SK-N-SH treated with all-trans-retinoic acid at 6 μM for 48 hours (cell line): ENCODE measurements at regions not wholly inside any gene's neighbourhood (a gene's known extent, or its start where the extent isn't known, plus 50 kb on each side); places are given as distances from the start of the nearest gene placed in this dataset.
"Not testable (repeated sequence)": the region's sequence is repeated elsewhere in the genome, so short reads cannot be mapped to it uniquely, and the experiment has no call there.

ENCODE experiments used
- ATAC-seq: fragments of 200-7000 bp; cut with Tn5 transposase; 3 replicates; pipeline ENCODE4 v1.9.1; 2020; ENCODE audit warnings: mild to moderate bottlenecking, moderate library complexity
- ARNTL ChIP-seq: fragments of 450-650 bp; formaldehyde crosslinking; IDR thresholded peaks from 2 replicates; pipeline ENCODE4 v1.5.0; 2020; ENCODE audit warnings: low read depth, mild to moderate bottlenecking, moderate library complexity, borderline replicate concordance
- BACH2 ChIP-seq: fragments of 250-450 bp; sonication (Bioruptor Pico); IDR thresholded peaks from 2 replicates; pipeline ENCODE4 v1.9.0; 2021; ENCODE audit warnings: mild to moderate bottlenecking, borderline replicate concordance
- CREB5 ChIP-seq: fragments of 250-450 bp; sonication (Bioruptor Pico); IDR thresholded peaks from 2 replicates; pipeline ENCODE4 v1.5.1; 2020; ENCODE audit warnings: low read depth, mild to moderate bottlenecking, moderate library complexity
- CSDC2 ChIP-seq: fragments of 250-450 bp; sonication (Bioruptor Pico); IDR thresholded peaks from 2 replicates; pipeline ENCODE4 v1.5.0; 2020; ENCODE audit warnings: mild to moderate bottlenecking, moderate library complexity
- CSRNP3 ChIP-seq: fragments of 250-450 bp; sonication (Bioruptor Pico); IDR thresholded peaks from 2 replicates; pipeline ENCODE4 v1.5.1; 2021; ENCODE audit warnings: mild to moderate bottlenecking, moderate library complexity
- GLIS3 ChIP-seq: fragments of 250-450 bp; sonication (Bioruptor Pico); IDR thresholded peaks from 2 replicates; pipeline ENCODE4 v1.5.0; 2020; ENCODE audit warnings: mild to moderate bottlenecking, moderate library complexity
- ISL1 ChIP-seq: fragments of 250-450 bp; sonication (Bioruptor Pico); IDR thresholded peaks from 2 replicates; pipeline ENCODE4 v2.1.2; 2022; ENCODE audit warnings: mild to moderate bottlenecking, moderate library complexity
- OSR1 ChIP-seq: fragments of 250-450 bp; sonication (Bioruptor Pico); IDR thresholded peaks from 2 replicates; pipeline ENCODE4 v1.8.0; 2022; ENCODE audit warnings: moderate library complexity, mild to moderate bottlenecking, inconsistent platforms
- POU6F1 ChIP-seq: fragments of 250-450 bp; sonication (Bioruptor Pico); IDR thresholded peaks from 2 replicates; pipeline ENCODE4 v1.8.0; 2021; ENCODE audit warnings: low read depth, mild to moderate bottlenecking, moderate library complexity, borderline replicate concordance
- RARB ChIP-seq: fragments of 250-450 bp; sonication (Bioruptor Pico); IDR thresholded peaks from 2 replicates; pipeline ENCODE4 v1.8.0; 2021; ENCODE audit warnings: mild to moderate bottlenecking, moderate library complexity
- SNAI2 ChIP-seq: fragments of 250-450 bp; sonication (Bioruptor Pico); IDR thresholded peaks from 2 replicates; pipeline ENCODE4 v1.5.0; 2020; ENCODE audit warnings: mild to moderate bottlenecking, moderate library complexity
- TCF4 ChIP-seq: fragments of 250-450 bp; sonication (Bioruptor Pico); IDR thresholded peaks from 2 replicates; pipeline ENCODE4 v1.8.0; 2021; ENCODE audit warnings: mild to moderate bottlenecking, moderate library complexity, borderline replicate concordance
- TOX ChIP-seq: fragments of 250-450 bp; sonication (Bioruptor Pico); IDR thresholded peaks from 2 replicates; pipeline ENCODE4 v1.8.0; 2021; ENCODE audit warnings: mild to moderate bottlenecking, moderate library complexity, borderline replicate concordance
- TSHZ2 ChIP-seq: fragments of 250-450 bp; sonication (Bioruptor Pico); IDR thresholded peaks from 2 replicates; pipeline ENCODE4 v1.5.0; 2020; ENCODE audit warnings: mild to moderate bottlenecking, moderate library complexity
- ZC3H10 ChIP-seq: fragments of 250-450 bp; sonication (Bioruptor Pico); IDR thresholded peaks from 2 replicates; pipeline ENCODE4 v1.5.1; 2021; ENCODE audit warnings: mild to moderate bottlenecking, moderate library complexity
- ZNF565 ChIP-seq: fragments of 450-650 bp; formaldehyde crosslinking; conservative IDR thresholded peaks from 2 replicates; pipeline ENCODE4 v1.5.0; 2020; ENCODE audit warnings: low read depth, mild to moderate bottlenecking, moderate library complexity
- ZNF70 ChIP-seq: fragments of 450-650 bp; formaldehyde crosslinking; IDR thresholded peaks from 2 replicates; pipeline ENCODE4 v1.5.0; 2020; ENCODE audit warnings: mild to moderate bottlenecking, moderate library complexity
- ZNF8 ChIP-seq: fragments of 450-650 bp; formaldehyde crosslinking; IDR thresholded peaks from 2 replicates; pipeline ENCODE4 v1.5.0; 2020; ENCODE audit warnings: mild to moderate bottlenecking, moderate library complexity

- ATAC-seq: no peak
- TF ChIP-seq ARNTL (no peak), BACH2 (CRISPR knock-in tag) (no peak), TOX (CRISPR knock-in tag) (no peak), ZNF565 (CRISPR knock-in tag) (no peak), ISL1 (no peak), ZNF8 (CRISPR knock-in tag) (no peak), CSRNP3 (no peak), ZNF70 (no peak)
Measured at GRCh38 chr9:11182001-11182400, 569.2 kb upstream of the PTPRD start.

- no peak for ATAC-seq
- TF ChIP-seq CSDC2 (CRISPR knock-in tag): no peak
Measured at GRCh38 chr9:11190719-11191118, 577.9 kb upstream of the PTPRD start.

- TF ChIP-seq BACH2 (CRISPR knock-in tag) (no peak), CREB5 (CRISPR knock-in tag) (no peak), RARB (CRISPR knock-in tag) (no peak), CSRNP3 (no peak), GLIS3 (no peak), SNAI2 (CRISPR knock-in tag) (no peak), POU6F1 (CRISPR knock-in tag) (no peak), ARNTL (no peak), TCF4 (no peak), TSHZ2 (CRISPR knock-in tag) (no peak)
- ATAC-seq: no peak
Measured at GRCh38 chr9:11192993-11193392, 580.2 kb upstream of the PTPRD start.

- TF ChIP-seq CSRNP3 (no peak), TOX (CRISPR knock-in tag) (no peak), ZC3H10 (CRISPR knock-in tag) (no peak), TCF4 (no peak), OSR1 (CRISPR knock-in tag) (no peak), ZNF70 (no peak), CSDC2 (CRISPR knock-in tag) (no peak), SNAI2 (CRISPR knock-in tag) (no peak)
- no peak for ATAC-seq
Measured at GRCh38 chr9:11194246-11194645, 581.4 kb upstream of the PTPRD start.

- ATAC-seq: not testable (repeated sequence)
Measured at GRCh38 chr9:11196840-11197365, 584.1 kb upstream of the PTPRD start.
